BLaER1 treated with 17β-estradiol and CSF1 and Interleukin-3, amounts not matched to agents 10 nM and 100 nM (cell line): ENCODE measurements at regions not wholly inside any gene's neighbourhood (a gene's known extent, or its start where the extent isn't known, plus 50 kb on each side); places are given as distances from the start of the nearest gene placed in this dataset.

Source experiments
- H3K27ac ChIP-seq, 11 experiments: shearing (Covaris generic); formaldehyde crosslinking; 2 replicates each; pipeline ENCODE4 v1.8.1; 2022
- H3K27me3 ChIP-seq, 11 experiments: shearing (Covaris generic); formaldehyde crosslinking; 2 replicates each; pipeline ENCODE4 v1.8.1; 2022
- H3K36me3 ChIP-seq, 11 experiments: shearing (Covaris generic); formaldehyde crosslinking; 2 replicates each; pipeline ENCODE4 v1.8.1; 2022
- H3K4me1 ChIP-seq, 10 experiments: shearing (Covaris generic); formaldehyde crosslinking; 2 replicates each; pipeline ENCODE4 v1.8.1; 2022
- H3K4me2 ChIP-seq, 11 experiments: shearing (Covaris generic); formaldehyde crosslinking; 2 replicates each; pipeline ENCODE4 v1.8.1; 2022
- H3K4me3 ChIP-seq, 10 experiments: shearing (Covaris generic); formaldehyde crosslinking; 2 replicates each; pipeline ENCODE4 v1.8.1; 2022
- H3K9ac ChIP-seq, 11 experiments: shearing (Covaris generic); formaldehyde crosslinking; 2 replicates each; pipeline ENCODE4 v1.8.1; 2022
- H3K9me3 ChIP-seq, 11 experiments: shearing (Covaris generic); formaldehyde crosslinking; replicated peaks in 1 of 11; 2 replicates each; pipeline ENCODE4 v1.8.1; 2022
- H4K20me1 ChIP-seq, 11 experiments: shearing (Covaris generic); formaldehyde crosslinking; 2 replicates each; pipeline ENCODE4 v1.8.1; 2022
- Cebpa-rat ChIP-seq, 11 experiments: shearing (Covaris generic); IDR thresholded peaks; 2 replicates each; pipeline ENCODE4 v1.8.1; 2022

- no peak for TF ChIP-seq Cebpa-rat (IDR thresholded peaks at IDR 0.05)
- no peaks in the 10 kb centered on the region for H3K36me3 ChIP-seq
- H3K9ac ChIP-seq: no peak overlapping the region
- no peaks in the 10 kb centered on the region for H3K4me1 ChIP-seq
- peaks cover 23 to 51% (median 38%) of the 10 kb centered on the region in 11 experiments; a peak in 20 of 22 replicates for H3K9me3 ChIP-seq
- no peak overlapping the region for H3K4me3 ChIP-seq
- peaks cover 0 to 5% (median 0%) of the 10 kb centered on the region in 11 experiments; a peak in 2 of 22 replicates for H4K20me1 ChIP-seq
- H3K27me3 ChIP-seq: peaks cover 47 to 65% (median 59%) of the 10 kb centered on the region in 11 experiments
- no peak overlapping the region for H3K27ac ChIP-seq
- H3K4me2 ChIP-seq: no peak overlapping the region
Measured at GRCh38 chr5:88144219-88145001, 124.2 kb downstream of the TMEM161B start.

GRCh38 chr5:88143693-88144218, 124.9 kb downstream of the TMEM161B start:
- no peak overlapping the region for H3K4me2 ChIP-seq
- peaks cover 0 to 5% (median 0%) of the 10 kb centered on the region in 11 experiments; a peak in 2 of 22 replicates for H4K20me1 ChIP-seq
- H3K27me3 ChIP-seq: peaks cover 47 to 65% (median 59%) of the 10 kb centered on the region in 11 experiments
- H3K4me1 ChIP-seq: no peaks in the 10 kb centered on the region
- H3K27ac ChIP-seq: no peak overlapping the region
- H3K36me3 ChIP-seq: no peaks in the 10 kb centered on the region
- no peak for TF ChIP-seq Cebpa-rat (IDR thresholded peaks at IDR 0.05)
- no peak overlapping the region for H3K9ac ChIP-seq
- no peak overlapping the region for H3K4me3 ChIP-seq
- H3K9me3 ChIP-seq: peaks cover 23 to 51% (median 38%) of the 10 kb centered on the region in 11 experiments; a peak in 20 of 22 replicates

- Histone ChIP-seq H3K36me3 (no peaks in the 10 kb centered on the region), H3K4me1 (no peaks in the 10 kb centered on the region), H3K27me3 (peaks cover 47 to 65% (median 58%) of the 10 kb centered on the region in 11 experiments), H3K27ac (no peak overlapping the region), H3K9ac (no peak overlapping the region), H4K20me1 (peaks cover 0 to 5% (median 0%) of the 10 kb centered on the region in 11 experiments; a peak in 2 of 22 replicates), H3K9me3 (peaks cover 23 to 51% (median 38%) of the 10 kb centered on the region in 11 experiments; a peak in 20 of 22 replicates), H3K4me2 (no peak overlapping the region), H3K4me3 (no peak overlapping the region)
- no peak for TF ChIP-seq Cebpa-rat (IDR thresholded peaks at IDR 0.05)
Measured at GRCh38 chr5:88142886-88143692, 125.6 kb downstream of the TMEM161B start.

- no peaks in the 10 kb centered on the region for H3K36me3 ChIP-seq
- H4K20me1 ChIP-seq: peaks cover 0 to 5% (median 0%) of the 10 kb centered on the region in 11 experiments; a peak in 2 of 22 replicates
- no peak overlapping the region for H3K4me3 ChIP-seq
- peaks cover 47 to 64% (median 56%) of the 10 kb centered on the region in 11 experiments for H3K27me3 ChIP-seq
- no peak overlapping the region for H3K9ac ChIP-seq
- H3K4me1 ChIP-seq: no peaks in the 10 kb centered on the region
- peaks cover 23 to 51% (median 38%) of the 10 kb centered on the region in 11 experiments; a peak in 20 of 22 replicates for H3K9me3 ChIP-seq
- no peak overlapping the region for H3K27ac ChIP-seq
- H3K4me2 ChIP-seq: no peak overlapping the region
- no peak for TF ChIP-seq Cebpa-rat (IDR thresholded peaks at IDR 0.05)
Measured at GRCh38 chr5:88142636-88142885, 126.1 kb downstream of the TMEM161B start.

GRCh38 chr5:88140856-88141752, 127.5 kb downstream of the TMEM161B start:
- Histone ChIP-seq H4K20me1 (peaks cover 0 to 5% (median 0%) of the 10 kb centered on the region in 11 experiments; a peak in 2 of 22 replicates), H3K27ac (no peak overlapping the region), H3K27me3 (peaks cover 43 to 51% (median 45%) of the 10 kb centered on the region in 11 experiments), H3K4me3 (no peak overlapping the region), H3K9ac (no peak overlapping the region), H3K4me1 (no peaks in the 10 kb centered on the region), H3K36me3 (no peaks in the 10 kb centered on the region), H3K4me2 (no peak overlapping the region), H3K9me3 (peaks cover 23 to 50% (median 38%) of the 10 kb centered on the region in 11 experiments; a peak in 20 of 22 replicates)
- TF ChIP-seq Cebpa-rat (IDR thresholded peaks at IDR 0.05): no peak

- no peaks in the 10 kb centered on the region for H3K36me3 ChIP-seq
- TF ChIP-seq Cebpa-rat (IDR thresholded peaks at IDR 0.05): no peak
- H3K4me1 ChIP-seq: no peaks in the 10 kb centered on the region
- no peak overlapping the region for H3K27ac ChIP-seq
- no peak overlapping the region for H3K9ac ChIP-seq
- H4K20me1 ChIP-seq: peaks cover 0 to 5% (median 0%) of the 10 kb centered on the region in 11 experiments; a peak in 1 of 22 replicates
- H3K4me2 ChIP-seq: no peak overlapping the region
- peaks cover 37 to 45% (median 38%) of the 10 kb centered on the region in 11 experiments for H3K27me3 ChIP-seq
- H3K4me3 ChIP-seq: no peak overlapping the region
- H3K9me3 ChIP-seq: peaks cover 18 to 43% (median 31%) of the 10 kb centered on the region in 11 experiments; a peak in 20 of 22 replicates
Measured at GRCh38 chr5:88140396-88140855, 128.2 kb downstream of the TMEM161B start.

- H4K20me1 ChIP-seq: no peaks in the 10 kb centered on the region
- TF ChIP-seq Cebpa-rat (IDR thresholded peaks at IDR 0.05): no peak
- H3K9ac ChIP-seq: no peak overlapping the region
- no peaks in the 10 kb centered on the region for H3K36me3 ChIP-seq
- no peak overlapping the region for H3K4me3 ChIP-seq
- H3K9me3 ChIP-seq: peaks cover 0 to 7% (median 0%) of the 10 kb centered on the region in 11 experiments; a peak in 1 of 22 replicates
- no peak overlapping the region for H3K27ac ChIP-seq
- H3K27me3 ChIP-seq: no peaks in the 10 kb centered on the region
- H3K4me2 ChIP-seq: no peak overlapping the region
- H3K4me1 ChIP-seq: no peaks in the 10 kb centered on the region
Measured at GRCh38 chr5:88130211-88130815, 138.3 kb downstream of the TMEM161B start.

GRCh38 chr5:88128813-88129212, 139.8 kb downstream of the TMEM161B start:
- H3K4me3 ChIP-seq: no peak overlapping the region
- no peak overlapping the region for H3K4me2 ChIP-seq
- H3K9ac ChIP-seq: no peak overlapping the region
- no peak for TF ChIP-seq Cebpa-rat (IDR thresholded peaks at IDR 0.05)
- no peaks in the 10 kb centered on the region for H4K20me1 ChIP-seq
- H3K27ac ChIP-seq: no peak overlapping the region
- H3K4me1 ChIP-seq: no peaks in the 10 kb centered on the region
- no peaks in the 10 kb centered on the region for H3K27me3 ChIP-seq
- H3K9me3 ChIP-seq: peaks cover 0 to 15% (median 0%) of the 10 kb centered on the region in 11 experiments; a peak in 3 of 22 replicates
- H3K36me3 ChIP-seq: no peaks in the 10 kb centered on the region
